ENCODE measurements at regions not wholly inside any gene's neighbourhood (a gene's known extent, or its start where the extent isn't known, plus 50 kb on each side); places are given as distances from the start of the nearest gene placed in this dataset.
A peak's percentile ranks its signal among the peaks of the same experiment; 100 is the strongest.

DNA sequence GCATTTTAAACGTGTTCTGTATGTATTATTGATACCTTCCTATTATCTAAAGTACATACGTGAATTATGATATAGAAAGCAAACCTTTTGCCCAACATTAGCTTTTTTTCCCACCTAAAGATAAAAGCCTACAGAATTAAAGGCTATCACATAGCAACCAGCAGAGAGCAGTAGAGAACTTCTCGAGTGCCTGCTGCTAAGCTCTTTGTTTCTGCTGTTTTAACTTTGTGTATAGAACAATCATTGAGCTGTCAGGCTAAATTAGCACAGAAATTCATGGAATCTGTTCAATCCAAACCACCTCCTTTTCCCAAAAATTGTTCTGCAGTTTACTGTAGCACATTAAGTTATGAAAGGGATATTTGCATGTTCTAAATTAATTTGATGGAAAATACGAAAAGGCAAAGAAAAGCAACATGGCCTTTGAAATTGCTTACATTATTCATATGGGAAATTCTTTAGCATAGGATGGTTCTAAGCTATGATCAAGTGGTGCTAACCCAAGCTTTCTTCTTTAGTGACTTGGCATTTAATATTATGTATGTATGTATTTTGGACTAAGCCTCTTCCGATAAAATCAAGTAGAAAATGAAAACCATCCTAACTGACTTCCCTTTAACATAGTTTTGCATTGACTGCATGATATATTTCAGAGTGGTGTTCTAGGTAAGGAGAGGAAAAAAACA lies 1288.5 kb downstream of the GATA3 start:
- TF ChIP-seq, protein P1, sequence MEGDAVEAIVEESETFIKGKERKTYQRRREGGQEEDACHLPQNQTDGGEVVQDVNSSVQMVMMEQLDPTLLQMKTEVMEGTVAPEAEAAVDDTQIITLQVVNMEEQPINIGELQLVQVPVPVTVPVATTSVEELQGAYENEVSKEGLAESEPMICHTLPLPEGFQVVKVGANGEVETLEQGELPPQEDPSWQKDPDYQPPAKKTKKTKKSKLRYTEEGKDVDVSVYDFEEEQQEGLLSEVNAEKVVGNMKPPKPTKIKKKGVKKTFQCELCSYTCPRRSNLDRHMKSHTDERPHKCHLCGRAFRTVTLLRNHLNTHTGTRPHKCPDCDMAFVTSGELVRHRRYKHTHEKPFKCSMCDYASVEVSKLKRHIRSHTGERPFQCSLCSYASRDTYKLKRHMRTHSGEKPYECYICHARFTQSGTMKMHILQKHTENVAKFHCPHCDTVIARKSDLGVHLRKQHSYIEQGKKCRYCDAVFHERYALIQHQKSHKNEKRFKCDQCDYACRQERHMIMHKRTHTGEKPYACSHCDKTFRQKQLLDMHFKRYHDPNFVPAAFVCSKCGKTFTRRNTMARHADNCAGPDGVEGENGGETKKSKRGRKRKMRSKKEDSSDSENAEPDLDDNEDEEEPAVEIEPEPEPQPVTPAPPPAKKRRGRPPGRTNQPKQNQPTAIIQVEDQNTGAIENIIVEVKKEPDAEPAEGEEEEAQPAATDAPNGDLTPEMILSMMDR (IDR thresholded peaks at IDR 0.05; ENCODE audit: poor library complexity): peak; percentile 90
- no peak for TF ChIP-seq EZH2phosphoT487 (IDR thresholded peaks at IDR 0.05; ENCODE audit: low read depth, severe bottlenecking, unreplicated experiment)
